ENCODE measurements at regions not wholly inside any gene's neighbourhood (a gene's known extent, or its start where the extent isn't known, plus 50 kb on each side); places are given as distances from the start of the nearest gene placed in this dataset.
A peak's percentile ranks its signal among the peaks of the same experiment; 100 is the strongest.
"Not testable (repeated sequence)": the region's sequence is repeated elsewhere in the genome, so short reads cannot be mapped to it uniquely, and the experiment has no call there.

DNA sequence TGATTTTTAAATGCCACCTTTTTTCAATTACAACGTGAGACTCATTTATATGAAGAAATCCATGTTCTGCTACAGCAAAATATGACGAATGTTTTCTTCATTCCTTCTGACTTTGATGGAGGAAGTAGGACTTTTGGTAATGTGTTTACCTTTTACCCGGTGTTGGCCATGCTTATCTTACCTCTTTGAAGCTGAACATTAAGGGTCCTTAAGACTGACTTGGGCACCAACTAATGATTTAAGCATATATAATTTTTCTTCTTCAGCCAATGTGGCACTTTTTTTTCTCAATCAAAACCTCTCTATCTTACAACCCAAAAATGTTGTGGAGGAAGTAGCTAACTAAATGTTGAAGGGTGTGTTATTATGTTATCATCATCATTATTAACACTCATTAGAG is 337.5 kb downstream of the EPHA7 start:
- DNase-seq, result no peak

- no peak for DNase-seq
Observed at GRCh38 chr6:93079061-93079460, 340.3 kb downstream of the EPHA7 start.

DNA sequence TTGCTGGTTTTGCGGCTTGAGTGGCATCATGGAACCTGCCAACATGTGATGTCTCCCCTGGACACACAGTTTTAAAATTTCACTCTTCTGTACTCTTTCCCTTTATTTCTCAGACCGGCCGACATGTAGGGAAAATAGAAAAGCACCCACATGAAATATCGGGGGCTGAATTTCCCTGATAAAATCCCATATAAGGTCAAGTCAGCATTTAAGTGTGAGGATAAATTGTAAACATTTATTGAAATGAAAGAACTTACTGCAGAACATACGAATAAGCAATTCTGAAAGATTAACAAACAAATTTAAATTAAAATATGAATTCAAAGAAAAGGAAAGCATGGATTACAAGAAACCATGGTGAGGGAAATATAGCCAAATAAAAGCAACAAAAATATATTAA is 345.5 kb downstream of the EPHA7 start:
- DNase-seq, result no peak

GRCh38 chr6:93069856-93070255 is 349.5 kb downstream of the EPHA7 start:
- no peak for DNase-seq

DNA sequence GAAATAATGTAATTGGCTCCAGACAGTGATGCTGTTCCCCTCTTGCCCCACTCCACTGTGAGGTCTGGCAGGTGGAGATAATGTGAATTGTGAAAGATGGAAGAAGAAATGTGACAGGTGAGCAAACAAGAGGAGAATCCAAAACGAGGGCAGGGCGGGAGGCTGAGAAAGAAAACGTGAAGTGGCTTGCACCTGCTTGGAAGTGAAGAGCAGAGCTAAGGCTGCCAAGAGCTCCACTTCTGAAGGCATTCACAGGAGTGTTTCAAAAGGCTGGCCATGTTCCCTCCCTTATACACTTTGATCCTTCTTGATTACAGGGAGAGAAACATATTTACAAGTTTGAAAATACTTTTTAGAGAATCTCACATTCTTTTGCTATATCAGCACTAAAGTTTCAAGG is 359.4 kb downstream of the EPHA7 start:
- peak; percentile 68 for DNase-seq

DNA sequence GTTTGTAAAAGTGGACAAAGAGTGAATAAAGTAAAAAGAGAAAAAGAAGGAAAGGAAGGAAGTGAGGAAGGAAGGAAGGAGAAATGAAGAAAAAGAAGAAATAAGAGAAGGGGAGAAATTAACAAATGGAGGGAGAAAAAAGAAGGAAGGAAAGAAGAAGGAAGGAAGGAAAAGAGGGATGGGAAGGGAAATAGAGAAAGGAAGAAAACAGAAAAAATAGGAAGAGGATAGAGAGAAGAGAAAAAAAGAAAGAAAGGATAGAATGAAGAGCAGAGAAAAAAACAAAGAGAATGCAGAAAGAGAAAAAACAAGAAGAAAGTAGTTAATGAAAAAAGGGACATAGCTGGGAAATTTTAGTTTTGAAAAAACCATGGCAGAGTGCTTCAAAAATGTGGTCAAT is 361.8 kb downstream of the EPHA7 start:
- no peak for DNase-seq

GRCh38 chr6:93048381-93048780 is 371.0 kb downstream of the EPHA7 start:
- DNase-seq, result no peak

DNA sequence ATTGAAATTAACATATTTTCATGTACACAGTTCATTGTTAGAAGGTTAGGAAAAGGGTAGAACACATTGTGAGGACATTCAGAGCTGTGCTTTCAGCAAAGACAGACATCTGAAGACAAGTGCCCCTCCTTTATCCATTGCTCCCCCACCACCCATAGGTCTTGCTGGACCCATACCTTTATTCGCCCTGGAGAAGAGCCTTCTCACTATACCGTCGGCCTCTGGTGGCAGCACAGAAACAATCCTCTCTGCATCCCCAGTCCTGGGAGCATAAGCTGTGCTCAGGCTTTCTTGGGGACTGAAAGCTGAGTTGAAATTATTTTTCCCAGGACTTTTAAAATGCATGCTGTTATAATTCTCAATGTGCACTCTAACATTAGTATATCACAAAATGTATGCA is 372.3 kb downstream of the EPHA7 start:
- no peak for DNase-seq

- DNase-seq, result no peak
Observed at GRCh38 chr6:93045156-93045555, 374.2 kb downstream of the EPHA7 start.

DNA sequence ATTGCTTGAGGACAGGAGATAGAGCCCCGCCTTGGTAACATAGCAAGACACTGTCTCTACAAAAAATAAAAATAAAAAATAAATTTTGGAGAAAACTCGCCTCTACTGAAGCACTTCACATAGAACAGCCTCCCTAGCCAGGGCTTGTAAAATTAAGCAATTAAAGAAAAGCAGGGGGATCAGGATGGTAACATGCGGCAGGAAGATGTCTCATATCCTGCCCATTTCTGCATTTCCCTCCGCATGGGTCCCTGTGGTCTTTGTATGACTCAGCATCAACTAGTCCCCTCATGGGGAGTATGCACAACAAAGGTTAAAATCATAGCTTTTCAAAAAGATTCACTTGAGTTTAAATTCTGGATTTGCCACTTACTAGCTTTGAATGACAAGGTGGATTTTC is 379.0 kb downstream of the EPHA7 start:
- no peak for DNase-seq

DNA sequence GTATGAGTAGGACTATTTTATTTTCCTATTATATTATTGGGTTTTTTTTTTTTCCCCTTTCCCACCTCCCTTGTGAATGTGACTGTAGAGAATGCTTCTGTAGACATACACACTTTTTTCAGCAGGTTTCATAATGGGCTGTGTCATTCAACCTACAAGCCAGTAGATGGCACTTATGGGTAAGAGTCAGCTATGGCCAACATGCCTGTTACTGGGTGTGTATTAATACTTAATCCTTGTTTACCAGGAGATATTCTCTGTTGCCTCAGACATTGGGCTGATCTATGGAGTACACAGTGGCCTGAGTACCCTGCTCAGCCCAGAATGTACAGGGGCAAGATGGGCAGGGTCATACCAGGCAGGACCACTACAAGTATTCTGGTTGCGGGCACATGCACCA is 382.5 kb downstream of the EPHA7 start:
- DNase-seq, result peak; percentile 10

DNA sequence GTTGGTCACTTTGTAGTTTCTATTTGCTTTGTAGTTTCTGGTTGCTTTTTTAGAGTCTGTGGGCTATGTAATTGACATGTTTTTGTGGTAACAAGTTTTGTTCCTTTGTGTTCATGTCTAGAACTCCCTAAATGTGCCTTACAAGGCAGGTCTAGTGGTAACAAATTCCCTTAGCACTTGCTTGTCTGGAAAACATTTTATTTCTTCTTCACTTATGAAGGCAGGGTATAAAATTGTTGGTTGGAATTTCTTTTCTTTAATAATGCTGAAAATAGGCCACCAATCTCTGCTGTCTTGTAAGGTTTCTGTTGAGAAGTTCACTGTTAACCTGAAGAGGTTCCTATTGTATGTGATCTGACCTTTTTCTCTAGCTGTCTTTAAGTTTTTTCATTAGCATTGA is 383.6 kb downstream of the EPHA7 start:
- no peak for DNase-seq

DNA sequence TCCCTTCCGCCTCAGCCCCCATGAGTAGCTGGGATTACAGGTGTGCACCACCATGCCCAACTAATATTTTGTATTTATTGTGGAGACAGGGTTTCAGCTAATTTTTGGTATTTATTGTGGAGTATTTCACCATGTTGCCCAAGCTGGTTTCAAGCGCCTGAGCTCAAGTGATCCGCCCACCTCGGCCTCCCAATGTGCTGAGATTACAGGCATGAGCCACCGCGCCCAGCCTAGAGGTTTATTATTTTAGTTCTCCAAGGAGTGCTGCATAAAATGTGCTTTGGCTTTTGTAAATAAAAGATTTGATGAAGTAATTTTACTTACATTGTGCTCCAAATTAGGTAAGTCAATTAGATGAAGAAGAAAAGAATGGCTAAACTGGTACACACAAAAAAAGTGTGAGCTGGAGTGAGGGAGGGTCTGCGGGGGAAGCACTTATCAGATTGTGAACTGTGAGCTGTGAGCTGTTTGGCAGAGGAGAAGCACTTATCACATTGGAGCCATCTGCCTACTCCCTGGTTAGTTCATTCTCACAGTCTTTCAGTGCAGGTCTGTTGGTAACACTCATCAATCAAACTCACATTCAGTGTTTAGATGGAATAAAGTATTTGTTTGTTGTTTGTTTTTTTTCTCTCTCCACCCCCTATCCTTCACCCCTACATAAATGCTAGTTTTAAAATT is 398.0 kb downstream of the EPHA7 start:
- DNase-seq, result no peak

DNA sequence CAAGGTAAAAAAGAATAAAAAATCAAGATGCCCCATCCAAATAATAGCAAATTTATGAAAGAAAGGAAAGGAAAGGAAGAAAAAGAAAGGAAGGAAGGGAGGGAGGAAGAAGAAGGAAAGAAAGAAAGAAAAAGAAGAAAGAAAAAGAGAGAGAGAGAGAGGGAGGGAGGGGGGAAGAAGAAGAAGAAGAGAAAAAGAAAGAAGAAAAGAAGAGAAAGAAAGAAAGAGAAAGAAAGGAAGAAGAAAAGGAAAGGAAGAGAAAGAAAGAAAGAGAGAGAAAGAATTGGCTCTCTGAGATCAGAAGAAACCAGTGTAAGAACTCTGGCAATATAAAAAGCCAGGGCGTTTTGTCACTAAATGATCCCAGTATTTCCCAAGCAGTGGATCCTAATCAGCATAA is 401.7 kb downstream of the EPHA7 start:
- no peak for DNase-seq

GRCh38 chr6:93017213-93017612 is 402.1 kb downstream of the EPHA7 start:
- DNase-seq, result no peak

- no peak for DNase-seq
Observed at GRCh38 chr6:93013054-93013453, 406.3 kb downstream of the EPHA7 start.

- DNase-seq, result no peak
Observed at GRCh38 chr6:93008375-93008774, 411.0 kb downstream of the EPHA7 start.

DNA sequence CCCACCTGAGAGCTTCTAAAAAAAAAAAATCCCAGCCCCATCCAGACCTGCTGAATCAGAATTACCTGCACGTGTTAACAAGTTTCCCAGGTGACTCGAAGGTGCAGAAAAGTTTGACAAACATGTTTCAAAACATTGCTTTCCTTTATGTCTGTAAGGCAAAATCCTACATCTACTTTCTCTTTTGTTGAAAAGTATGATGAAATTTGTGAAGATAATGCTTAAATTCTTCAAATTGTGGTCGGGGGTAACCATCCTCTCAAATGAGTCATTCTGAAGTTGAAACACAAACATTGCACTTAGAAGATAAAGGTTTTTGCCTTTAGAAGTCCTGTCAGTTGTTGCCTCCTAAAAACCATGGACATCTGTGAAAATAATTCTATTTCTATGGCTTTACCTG is 429.7 kb downstream of the EPHA7 start:
- no peak for DNase-seq

GRCh38 chr6:92979281-92979680 is 440.1 kb downstream of the EPHA7 start:
- no peak for DNase-seq

DNA sequence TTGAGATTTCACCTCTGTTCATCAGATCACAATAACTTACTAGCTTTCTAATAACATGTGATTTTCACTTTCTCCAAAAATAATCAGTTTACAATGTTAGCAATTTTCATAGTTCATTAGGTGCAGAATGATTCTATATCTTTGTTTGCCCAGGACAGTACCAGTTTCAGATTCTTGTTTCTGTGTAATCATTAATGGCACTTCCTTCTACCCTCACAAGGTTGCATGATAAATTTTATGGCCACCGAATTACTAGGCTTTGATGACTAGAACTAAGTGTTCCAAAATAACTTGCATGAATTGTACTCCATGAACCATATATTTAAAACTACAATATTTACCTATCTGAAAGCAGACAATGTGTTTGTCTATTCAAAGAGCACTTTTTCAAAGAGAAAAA is 442.3 kb downstream of the EPHA7 start:
- no peak for DNase-seq

DNA sequence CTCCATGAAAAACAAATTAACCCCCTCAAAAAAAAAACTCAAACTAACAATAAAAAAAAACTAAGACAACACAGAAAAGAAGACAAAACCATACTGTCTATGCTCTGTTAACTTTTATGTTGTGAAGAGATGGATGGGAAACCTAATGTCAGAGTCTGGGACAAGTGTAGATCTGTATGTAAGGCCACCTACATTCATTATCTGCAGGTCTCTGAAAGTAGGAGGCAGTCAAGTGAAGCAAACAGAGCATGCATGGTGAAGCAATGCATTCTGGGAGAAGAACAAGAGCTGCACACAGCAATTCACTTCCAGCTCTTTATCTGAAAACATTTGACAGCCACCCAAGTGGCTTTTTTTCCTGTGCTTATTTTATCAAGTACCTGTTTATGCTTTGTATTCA is 452.0 kb downstream of the EPHA7 start:
- DNase-seq, result no peak

DNA sequence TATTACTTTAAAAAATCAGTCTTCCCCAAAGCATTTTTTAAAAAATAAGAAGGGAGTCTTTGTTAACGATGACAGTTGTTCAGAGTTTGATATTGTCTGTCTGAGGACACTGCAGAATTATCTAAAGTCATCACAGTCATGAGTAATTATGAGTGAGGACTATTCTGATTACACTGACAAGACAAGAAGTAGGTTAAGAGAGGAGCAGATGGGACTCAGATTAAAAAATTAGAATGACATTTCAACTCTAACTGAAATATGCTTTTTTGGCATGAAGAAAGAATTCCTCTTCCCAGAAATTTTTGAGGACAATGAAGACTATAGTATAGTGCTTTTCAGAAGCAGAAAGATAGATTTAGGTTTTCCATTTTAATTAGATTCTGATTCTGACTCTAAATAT is 456.5 kb downstream of the EPHA7 start:
- DNase-seq, result no peak

DNA sequence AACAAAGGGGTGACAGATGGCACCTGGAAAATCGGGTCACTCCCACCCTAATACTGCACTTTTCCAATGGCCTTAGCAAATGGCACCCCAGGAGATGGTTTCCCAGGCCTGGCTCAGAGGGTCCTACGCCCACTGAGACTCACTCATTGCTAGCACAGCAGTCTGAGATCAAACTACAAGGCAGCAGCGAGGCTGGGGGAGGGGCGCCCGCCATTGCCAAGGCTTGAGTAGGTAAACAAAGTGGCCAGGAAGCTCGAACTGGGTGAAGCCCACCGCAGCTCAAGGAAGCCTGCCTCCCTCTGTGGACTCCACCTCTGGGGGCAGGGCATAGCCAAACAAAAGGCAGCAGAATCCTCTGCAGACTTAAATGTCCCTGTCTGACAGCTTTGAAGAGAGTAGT is 467.2 kb downstream of the EPHA7 start:
- DNase-seq, result not testable (repeated sequence)

GRCh38 chr6:92945799-92946198 is 473.6 kb downstream of the EPHA7 start:
- no peak for DNase-seq

- DNase-seq, result no peak
Observed at GRCh38 chr6:92944132-92944531, 475.2 kb downstream of the EPHA7 start.

DNA sequence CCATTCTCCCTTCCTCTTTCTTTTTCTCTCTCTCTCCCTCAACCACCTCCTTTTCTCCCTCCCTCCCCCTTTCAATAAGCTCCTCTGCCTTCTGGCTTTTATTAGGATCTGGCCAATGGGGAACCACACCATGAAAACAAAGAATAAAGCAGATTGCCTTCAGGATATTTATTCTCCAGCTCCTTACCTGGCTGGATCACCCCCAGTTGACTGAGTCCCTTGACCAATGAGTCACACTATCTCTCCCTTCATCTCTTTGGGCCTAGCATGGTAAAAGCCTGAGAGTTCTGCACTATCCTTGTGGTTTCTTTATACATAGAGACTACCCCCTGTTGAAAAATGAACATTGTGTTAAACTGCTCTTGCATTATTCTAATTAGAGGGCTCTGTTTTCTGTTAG is 476.8 kb downstream of the EPHA7 start:
- no peak for DNase-seq
